ENCODE measurements at regions not wholly inside any gene's neighbourhood (a gene's known extent, or its start where the extent isn't known, plus 50 kb on each side); places are given as distances from the start of the nearest gene placed in this dataset.
"Not testable (repeated sequence)": the region's sequence is repeated elsewhere in the genome, so short reads cannot be mapped to it uniquely, and the experiment has no call there.

DNA sequence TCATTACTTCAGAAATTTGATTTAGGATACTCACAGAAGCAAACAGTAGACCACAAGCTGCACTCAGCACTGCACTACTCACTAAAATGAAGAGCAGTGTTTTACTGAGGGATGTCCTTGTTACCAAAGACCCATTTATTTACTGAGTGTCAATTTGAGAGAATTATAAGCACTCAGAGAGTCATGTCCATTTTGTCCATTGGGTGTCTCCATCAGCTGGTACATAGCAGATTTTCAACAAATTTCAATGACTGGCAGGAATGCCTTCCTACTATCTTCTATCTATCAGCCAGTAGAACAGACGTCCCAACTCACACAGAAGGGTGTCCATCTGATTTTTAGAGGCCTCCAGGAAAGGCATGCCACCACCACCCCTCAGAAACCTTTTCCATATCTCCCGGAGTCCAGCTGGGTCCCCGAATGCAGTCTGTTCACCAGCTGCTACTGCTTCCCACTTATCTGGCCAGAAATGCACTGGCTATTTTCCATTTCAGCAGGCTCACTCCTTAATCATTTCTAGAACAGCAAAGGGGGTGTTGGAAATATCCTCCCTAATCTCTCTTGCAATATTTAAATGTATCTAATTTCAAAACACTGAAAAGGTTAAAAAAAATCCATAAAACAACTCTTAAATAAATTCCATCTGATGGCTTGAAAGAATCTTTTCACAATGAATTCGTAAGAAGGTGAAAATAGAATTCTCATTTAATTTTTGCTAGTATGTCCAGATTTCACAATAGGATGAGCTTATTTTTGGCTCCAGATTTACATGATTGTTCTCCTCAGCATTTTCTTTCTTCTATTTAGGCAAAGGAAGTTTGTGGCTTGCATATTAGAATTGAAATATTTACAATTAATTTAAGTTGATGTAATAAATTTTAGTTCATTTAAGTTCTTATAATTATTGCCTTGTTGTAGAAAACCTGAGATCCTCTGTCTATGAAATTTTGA is 1164.0 kb upstream of the CELF2 start:
- DNase-seq (ENCODE audit: low read depth in 1 of 2, low spot score in 1 of 2): no peak

DNA sequence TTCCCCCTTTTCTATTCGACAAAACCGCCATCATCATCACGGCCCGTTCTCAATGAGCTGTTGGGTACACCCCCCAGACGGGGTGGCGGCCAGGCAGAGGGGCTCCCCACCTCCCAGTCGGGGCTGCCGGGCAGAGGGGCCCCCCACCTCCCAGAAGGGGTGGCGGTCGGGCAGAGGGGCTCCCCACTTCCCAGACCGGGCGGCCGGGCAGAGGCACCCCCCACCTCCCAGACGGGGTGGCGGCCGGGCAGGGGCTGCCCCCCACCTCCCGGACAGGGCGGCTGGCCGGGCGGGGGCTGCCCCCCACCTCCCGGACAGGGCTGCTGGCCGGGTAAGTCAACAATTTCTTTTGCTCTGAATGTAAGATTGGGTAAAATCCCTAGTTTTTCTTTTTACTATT is 1162.2 kb upstream of the CELF2 start:
- not testable (repeated sequence) for DNase-seq (ENCODE audit: low read depth in 1 of 2, low spot score in 1 of 2)

DNA sequence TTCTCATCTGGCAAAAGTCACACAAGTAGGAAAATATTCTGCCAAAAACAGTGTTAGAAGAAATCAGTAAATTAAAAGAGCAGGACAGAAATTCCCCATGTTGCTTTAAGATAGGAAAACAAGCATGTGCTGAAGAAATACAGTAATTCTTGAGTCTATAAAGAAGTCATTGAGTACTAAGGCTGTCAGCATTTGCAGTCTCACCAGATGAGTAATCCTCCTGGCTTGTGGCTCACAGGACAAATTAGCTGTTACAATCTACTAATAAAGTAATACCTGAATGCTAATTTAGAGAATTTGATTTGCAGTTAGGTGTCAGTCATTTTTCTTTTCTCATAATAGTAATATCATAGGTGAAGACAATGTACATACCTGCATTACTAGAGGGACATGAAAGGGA is 1158.9 kb upstream of the CELF2 start:
- DNase-seq (ENCODE audit: low read depth in 1 of 2, low spot score in 1 of 2): no peak

DNA sequence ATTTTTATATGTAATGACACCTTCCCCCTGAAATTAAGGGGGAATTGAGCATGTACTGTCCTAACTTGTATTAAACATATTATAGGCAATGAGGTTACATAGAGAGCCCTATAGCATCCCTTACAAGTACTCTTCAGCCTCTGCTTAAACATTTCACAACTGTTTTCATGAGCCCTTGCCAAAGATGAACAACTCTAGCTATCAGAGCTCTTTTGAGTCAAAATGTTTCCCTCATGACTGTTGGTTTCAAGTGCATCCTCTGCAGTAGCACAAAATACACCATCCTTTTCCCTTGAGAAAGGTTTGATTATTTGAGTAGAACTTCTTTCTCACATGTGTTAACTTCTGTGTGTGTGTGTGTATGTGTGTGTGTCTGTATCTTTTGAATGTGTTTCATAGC is 1157.6 kb upstream of the CELF2 start:
- DNase-seq (ENCODE audit: low read depth in 1 of 2, low spot score in 1 of 2): no peak

DNA sequence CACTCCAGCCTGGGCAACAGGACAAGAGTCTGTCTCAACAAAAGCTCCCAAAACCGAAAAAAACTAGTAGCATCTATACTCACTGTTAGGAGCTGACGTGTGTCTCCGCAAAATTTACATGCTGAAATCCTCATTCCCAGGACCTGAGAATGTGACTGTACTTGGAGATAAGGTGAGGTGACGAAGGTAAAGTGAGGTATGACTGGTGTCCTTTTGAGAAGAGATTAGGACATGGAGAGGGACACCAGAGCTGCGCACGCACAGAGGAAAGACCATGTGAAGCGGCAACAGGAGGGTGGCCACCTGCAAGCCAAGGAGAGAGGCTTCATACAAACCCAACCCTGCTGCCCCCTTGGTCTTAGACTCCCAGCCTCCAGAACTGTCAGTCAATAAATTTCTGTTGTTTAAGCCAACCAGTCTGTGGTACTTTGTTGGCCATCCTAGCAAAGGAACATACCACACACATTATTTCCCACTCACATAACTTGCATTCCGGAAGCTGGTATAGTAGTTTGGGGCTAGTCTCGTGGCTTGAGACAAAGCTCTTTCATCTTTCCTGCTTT is 1154.0 kb upstream of the CELF2 start:
- DNase-seq (ENCODE audit: low read depth in 1 of 2, low spot score in 1 of 2): no peak

DNA sequence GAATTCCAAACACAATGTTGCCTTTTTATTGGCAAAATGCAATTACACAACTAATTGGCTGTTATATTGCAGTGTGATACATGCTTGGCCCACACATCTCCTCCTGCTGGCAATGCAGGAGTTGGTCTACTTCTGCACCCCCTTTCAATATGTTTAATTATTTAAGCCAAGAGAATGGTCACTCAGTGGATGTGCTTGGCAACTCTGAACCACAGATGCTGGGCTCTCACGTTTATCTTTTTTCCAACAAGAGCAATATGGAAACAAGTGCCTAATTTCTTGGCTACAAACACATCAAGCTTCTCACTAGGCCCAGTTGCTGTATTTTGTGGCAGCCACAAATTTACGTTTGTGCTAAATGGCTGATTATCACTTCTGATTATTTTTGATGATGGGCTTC is 1149.2 kb upstream of the CELF2 start:
- no peak for DNase-seq (ENCODE audit: low read depth in 1 of 2, low spot score in 1 of 2)

DNA sequence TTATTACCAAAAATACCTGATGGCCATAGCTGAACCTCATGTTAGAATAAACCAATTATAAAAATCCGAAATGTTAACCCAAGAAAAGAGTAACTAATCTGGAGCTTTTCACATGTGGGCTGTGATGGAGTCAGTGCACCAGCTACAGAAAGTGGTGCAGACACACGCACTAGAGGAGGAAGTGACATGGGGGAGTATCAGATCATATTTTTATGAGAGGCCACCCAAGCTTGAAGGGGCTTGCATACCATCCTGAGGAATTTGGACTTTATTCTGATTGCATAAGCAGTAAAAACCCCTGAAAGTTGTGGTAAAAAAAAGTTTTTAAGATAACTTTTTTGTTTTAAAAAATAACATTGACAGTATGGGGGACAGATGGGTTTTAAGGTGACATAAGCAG is 1148.5 kb upstream of the CELF2 start:
- no peak for DNase-seq (ENCODE audit: low read depth in 1 of 2, low spot score in 1 of 2)

DNA sequence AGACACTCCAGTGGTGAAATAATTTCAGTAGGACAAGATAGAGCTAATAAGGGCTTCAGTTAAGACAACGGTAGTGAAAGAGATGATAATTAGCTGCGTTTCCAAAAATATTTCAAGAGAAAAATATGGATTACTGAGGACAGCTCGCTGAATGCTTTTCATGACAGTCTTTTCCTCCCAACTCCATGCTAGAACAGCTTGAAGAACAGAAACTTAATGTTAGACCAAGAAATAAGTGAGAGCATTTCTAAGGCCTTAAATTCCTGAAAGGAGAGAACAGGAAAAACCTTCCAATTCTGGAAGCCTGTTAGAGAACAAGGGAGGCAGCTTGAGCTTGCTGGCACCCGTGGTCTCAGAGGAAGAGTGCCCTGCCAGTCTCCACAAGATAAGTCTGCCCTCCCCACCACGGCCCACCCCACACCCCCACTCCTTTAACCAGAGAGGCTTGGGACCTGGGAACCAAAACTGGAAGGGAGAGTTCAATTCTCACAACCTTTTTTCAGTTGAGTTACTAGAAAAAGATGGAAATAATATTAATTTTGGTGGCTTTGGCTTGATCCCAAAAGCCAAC is 1148.0 kb upstream of the CELF2 start:
- DNase-seq (ENCODE audit: low read depth in 1 of 2, low spot score in 1 of 2): no peak

DNA sequence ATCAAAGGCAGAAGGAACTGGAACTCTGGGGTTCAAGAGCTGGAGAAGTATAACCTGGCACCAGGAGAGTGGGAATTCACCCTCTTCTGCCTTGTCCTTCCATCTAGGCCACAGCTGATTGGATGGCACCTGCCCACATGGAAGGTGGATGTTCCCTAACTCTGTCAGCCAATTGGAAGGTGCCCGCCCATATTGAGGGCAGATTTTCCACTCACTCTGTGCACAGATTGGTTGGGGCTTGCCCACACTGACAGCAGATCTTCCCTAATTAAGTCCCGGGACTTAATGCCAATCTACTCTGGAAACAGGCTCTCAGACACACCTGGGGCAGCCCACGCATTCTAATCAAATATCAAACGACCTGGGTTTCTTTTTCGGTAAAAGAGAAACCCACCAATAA is 1142.3 kb upstream of the CELF2 start:
- DNase-seq (ENCODE audit: low read depth in 1 of 2, low spot score in 1 of 2): no peak

DNA sequence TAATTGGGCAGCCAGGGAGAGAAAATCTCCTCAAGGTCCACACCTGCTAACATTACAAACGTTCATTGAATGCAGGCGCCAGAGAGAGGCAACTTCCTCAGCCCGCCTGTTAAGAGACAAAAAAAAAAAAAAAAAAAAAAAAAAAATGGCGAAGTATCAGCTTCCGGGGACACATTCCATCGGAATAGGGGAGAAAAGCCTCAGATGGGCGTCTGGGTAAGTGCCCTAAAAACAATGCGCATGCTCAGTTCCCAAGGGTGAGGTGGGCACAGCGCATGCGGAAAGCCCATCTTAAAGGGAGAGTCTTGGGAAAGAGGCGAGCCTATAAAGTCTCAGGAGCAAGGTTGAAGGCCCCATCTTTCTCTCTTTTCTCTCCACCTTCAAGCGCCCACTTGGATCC is 1139.7 kb upstream of the CELF2 start:
- no peak for DNase-seq (ENCODE audit: low read depth in 1 of 2, low spot score in 1 of 2)

DNA sequence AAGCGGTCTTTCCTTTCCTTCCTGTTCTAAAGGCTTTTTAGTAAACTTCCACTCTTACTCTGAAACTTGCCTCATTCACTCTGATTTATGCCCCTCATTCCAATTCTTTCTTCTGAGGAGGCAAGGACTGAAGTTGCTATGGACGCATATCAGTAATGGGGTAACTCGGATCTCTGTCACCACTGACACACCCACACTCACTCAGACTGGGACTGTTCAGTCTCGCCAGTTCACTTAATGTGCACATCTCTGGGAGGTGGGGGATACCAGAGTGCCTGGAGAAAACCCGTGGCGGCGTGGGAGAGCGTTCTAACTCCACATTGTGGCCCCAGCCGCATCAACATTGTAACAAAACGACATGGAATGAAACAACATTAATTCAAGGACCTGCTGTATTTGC is 1139.3 kb upstream of the CELF2 start:
- DNase-seq (ENCODE audit: low read depth in 1 of 2, low spot score in 1 of 2): no peak

DNA sequence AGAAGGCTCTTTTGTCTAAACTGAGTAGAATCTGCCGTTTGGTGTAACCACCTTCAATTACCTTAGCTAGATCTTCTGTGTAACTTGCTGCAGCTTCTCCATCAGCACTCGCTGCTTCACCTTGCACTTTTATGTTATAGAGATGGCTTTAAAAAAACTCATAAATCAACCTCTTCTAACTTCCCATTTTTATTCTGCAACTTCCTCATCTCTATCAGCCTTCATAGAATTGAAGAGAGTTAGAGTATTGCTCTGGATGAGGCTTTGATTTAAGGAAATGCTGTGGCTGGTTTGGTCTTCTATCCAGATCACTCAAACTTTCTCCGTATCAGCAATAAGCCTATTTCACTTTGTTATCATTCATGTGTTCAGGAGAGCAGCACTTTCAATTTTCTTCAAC is 1131.9 kb upstream of the CELF2 start:
- DNase-seq (ENCODE audit: low read depth in 1 of 2, low spot score in 1 of 2): no peak

DNA sequence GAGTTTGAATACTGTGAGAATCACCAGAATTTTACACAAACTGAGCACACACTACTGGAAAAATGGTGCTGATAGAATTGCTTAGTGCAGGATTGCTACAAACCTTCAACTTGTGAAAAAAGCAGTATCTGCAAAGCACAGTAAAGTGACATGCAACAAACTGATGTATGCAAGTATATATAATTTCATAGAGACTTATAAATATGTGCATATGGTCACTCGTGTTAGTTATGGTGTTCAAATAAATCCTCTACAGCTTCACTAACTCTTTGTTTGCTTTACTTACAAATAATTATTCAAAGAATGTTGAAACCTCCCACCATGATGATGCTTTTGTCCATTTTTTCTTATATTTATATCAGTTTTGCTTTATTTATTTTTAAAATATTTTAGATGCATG is 1130.9 kb upstream of the CELF2 start:
- no peak for DNase-seq (ENCODE audit: low read depth in 1 of 2, low spot score in 1 of 2)

DNA sequence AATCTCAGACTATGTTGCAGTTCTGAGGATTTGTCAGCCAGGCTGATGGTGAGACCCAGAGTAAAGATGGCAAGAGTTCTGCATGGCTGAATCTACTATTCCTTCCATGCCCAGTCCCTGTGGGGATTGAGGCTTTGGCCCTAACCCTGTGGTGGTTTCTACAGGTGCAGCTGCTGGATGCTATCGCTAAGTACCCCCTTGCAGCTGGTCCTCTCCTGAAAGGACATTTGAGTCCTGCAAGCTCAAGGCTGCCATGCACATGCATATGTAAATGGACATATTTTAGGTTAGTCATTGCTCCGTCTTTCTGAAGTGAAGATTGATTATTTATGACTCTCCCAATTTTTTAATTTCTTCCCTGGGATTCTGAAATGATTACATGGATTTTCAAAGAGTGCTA is 1122.2 kb upstream of the CELF2 start:
- no peak for DNase-seq (ENCODE audit: low read depth in 1 of 2, low spot score in 1 of 2)

DNA sequence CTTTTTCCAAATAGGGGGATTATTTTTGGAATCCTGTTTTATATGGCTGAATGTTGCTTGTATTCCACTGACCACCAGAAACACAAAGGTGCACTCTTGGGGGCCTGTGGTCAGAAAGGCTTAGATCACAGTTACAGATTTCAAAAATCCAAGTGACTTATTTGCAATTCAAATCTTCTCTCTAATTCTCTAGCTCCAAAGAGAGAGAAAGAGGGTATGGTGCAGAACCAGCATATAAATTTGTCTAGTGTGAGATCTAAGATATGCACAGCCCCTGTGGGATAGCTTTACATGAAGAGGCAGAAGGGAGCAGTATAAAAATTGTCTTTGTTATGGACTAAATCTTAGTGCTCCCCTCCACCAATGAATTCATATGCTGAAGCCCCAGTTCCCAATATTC is 1121.7 kb upstream of the CELF2 start:
- no peak for DNase-seq (ENCODE audit: low read depth in 1 of 2, low spot score in 1 of 2)

DNA sequence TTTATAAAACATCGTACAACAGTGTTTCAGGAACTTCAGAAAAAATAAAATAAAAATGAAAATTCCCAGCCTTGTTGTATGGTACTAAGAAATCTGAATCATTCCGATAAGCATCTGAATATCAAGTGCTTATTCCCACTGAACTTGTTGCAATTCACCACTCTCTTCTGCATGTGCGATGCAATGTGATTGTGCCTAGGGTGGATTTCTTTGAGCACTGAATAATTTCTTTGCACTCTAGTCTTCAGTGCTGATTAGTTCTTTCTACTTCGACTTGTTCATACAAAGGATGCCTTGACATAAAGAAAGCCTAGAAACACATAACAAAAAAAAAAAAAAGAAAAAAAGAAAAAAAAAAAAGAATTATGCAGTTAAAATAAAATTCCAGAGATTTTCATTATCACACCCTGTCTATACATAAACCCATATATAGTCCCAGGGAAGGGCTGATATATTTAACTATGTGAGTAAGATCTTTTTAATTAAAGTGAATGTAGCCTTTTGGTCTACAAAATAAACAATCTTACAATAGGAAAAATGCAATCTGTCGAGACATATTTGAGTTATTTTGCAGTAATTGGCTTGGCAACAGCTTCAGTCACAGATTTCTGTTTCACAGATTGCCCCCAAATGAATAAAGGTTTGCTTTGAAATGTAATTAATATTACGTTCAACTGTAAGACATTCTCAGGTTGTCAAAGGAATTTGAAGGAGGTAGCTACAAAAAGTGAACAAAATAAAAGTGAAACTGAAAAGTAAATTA is 1118.9 kb upstream of the CELF2 start:
- no peak for DNase-seq (ENCODE audit: low read depth in 1 of 2, low spot score in 1 of 2)

DNA sequence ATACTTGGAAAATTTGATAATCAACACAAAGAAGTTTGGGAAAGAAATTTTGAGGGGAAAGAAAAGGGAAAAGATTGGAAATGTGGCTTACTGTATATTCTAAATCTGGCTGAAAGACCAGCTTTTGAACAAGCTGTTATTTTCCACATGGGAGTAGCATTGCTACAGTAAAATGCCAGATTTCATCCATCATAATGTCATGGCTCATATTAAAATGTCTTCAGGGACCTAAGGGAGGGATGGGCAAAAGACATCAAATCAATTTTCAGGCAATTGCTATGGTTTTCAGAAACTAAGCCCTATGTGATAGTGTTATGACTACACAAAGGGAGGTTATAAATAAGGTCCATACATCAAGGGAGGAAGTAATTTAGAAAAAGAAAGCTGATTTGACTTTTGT is 1116.9 kb upstream of the CELF2 start:
- no peak for DNase-seq (ENCODE audit: low read depth in 1 of 2, low spot score in 1 of 2)

DNA sequence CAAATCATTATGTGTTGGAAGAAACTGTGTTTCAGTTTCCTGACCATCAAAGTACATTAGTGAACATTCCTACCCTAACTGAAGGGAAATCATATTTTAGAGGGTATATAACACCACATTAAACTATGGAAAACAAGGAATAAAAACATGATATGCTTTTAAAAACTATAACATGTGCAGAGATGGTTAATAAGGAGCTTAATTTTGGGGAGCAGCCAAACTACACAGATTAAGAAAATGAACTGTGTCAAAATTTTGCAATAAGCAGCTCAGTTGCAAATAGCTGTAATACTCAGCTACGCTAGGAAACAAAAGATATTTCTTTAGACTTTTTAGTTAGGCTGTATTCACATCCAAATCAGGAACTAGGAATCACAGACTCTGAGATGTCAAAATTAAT is 1115.7 kb upstream of the CELF2 start:
- DNase-seq (ENCODE audit: low read depth in 1 of 2, low spot score in 1 of 2): no peak

DNA sequence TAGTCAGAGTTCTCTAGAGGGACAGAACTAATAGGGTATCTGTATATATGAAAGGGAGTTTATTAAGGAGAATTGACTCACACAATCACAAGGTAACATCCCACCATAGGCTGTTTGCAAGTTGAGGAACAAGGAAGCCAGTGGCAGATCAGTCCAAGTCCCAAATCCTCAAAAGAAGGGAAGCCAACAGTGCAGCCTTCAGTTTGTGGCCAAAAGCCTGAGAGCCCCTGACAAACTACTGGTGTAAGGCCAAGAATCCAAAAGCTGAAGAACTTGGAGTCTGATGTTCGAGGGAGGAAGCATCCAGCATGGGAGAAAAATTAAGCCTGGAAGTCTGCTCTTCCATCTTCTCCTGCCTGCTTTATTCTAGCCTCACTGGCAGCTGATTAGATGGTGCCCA is 1107.2 kb upstream of the CELF2 start:
- no peak for DNase-seq (ENCODE audit: low read depth in 1 of 2, low spot score in 1 of 2)

DNA sequence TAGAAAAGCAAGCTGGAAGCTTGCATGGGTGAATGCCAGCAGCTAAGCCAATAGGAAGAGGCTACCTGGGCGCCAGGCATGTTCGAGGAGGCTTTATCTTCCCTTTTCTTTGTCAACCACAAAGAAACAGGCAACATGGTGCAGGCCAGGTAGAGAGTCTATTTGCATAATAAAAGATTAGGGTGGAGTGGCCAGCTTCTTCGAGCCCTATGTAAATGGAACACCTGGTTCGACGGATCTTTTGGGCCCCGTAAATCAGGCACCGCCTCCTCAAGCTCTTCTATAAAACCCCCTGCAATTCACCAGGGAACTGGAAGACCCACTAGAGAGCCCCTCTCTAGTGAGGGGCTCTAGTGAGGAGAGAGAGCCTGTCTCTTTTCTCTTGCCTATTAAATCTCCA is 1106.2 kb upstream of the CELF2 start:
- DNase-seq (ENCODE audit: low read depth in 1 of 2, low spot score in 1 of 2): no peak

DNA sequence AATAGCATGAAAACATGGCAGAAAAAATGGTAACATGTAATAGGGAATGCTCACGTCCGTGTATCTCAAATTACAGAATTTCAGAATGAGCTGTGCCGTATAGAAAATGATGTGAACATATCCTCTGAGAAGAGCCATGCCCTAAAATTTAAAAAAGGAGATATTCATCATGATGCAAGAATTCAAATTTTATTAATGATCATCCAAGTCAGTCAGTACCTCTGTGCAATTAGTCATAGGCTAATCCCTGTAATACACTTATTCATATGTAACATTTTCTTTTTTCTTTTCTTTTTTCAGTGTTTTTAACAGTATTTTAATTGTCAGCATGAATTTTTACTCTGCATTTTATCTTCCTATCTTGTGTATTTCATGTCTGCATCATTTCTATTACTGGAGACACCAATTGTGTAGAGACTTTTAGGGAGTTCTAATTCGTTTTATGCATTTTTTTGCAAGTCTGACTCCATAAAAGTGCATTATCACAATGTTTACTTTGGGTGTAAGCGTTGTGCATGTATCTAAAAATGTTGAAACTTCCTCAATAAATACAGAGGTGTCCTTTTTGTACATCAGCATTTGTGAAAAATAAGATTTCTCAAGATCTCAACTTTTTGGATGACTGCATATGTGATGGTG is 1103.7 kb upstream of the CELF2 start:
- DNase-seq (ENCODE audit: low read depth in 1 of 2, low spot score in 1 of 2): no peak
